K562 (cell line): ENCODE measurements at regions not wholly inside any gene's neighbourhood (a gene's known extent, or its start where the extent isn't known, plus 50 kb on each side); places are given as distances from the start of the nearest gene placed in this dataset.

Source experiments
- ATAC-seq: fragments of 200-7000 bp; cut with Tn5 transposase; 3 replicates; pipeline ENCODE4 v1.9.1; 2020; ENCODE audit warnings: moderate library complexity
- BruUV-seq: library from RNA; stranded (reverse); fragments of 400-500 nt; replicated peaks from 2 replicates; lab custom pipeline; 2021; lab: Mats Ljungman, UMichigan
- CTCF ChIA-PET: fragments of 300-600 bp; formaldehyde crosslinking; extraction: SDS; loops from one replicate; lab custom pipeline; 2021; ENCODE audit warnings: low intra/inter-chr PET ratio; lab: Yijun Ruan, JAX
- POLR2A ChIA-PET: fragments of 300-600, 350-650 bp; sonication (Branson Sonifier 250); formaldehyde crosslinking; extraction: SDS; loops from one replicate; lab custom pipeline; 2021; ENCODE audit warnings: antibody characterized with exemption, inconsistent platforms; lab: Yijun Ruan, JAX
- DNase-seq, 4 experiments: peaks; one replicate each; pipeline versions ENCODE4 v3.0.0 to v3.0.0-alpha.2; 2011 to 2018; ENCODE audit warnings: low spot score in 3 of 4, mixed read lengths in 3 of 4; ENCODE audit errors: extremely low read depth in 1 of 4
- FAIRE-seq: peaks from 2 replicates; lab custom pipeline; 2011; peaks lifted over from hg19 to GRCh38; lab: Jason Lieb, UNC
- H2AFZ ChIP-seq: 2 replicates; pipeline ENCODE4 v1.6.0; 2011; ENCODE audit warnings: low read depth, low read length, control low read depth, inconsistent platforms
- H3K27ac ChIP-seq: fragments of 200-600 bp; 3 replicates; pipeline ENCODE4 v1.8.0; 2011; ENCODE audit warnings: low read depth, mild to moderate bottlenecking, control low read depth, inconsistent platforms, low read length, moderate library complexity, mixed read lengths; ENCODE audit errors: extremely low read depth
- H3K27me3 ChIP-seq, 2 experiments: fragments of 300-600 bp in 1 of 2; 2 replicates in 1 of 2; 3 replicates in 1 of 2; pipeline versions ENCODE4 v1.6.0 to v1.8.0; 2011; ENCODE audit warnings: inconsistent platforms in 2 of 2, low read length in 2 of 2, mild to moderate bottlenecking in 1 of 2, mixed read lengths in 1 of 2, moderate library complexity in 1 of 2; ENCODE audit not compliant: control insufficient read depth in 2 of 2, insufficient read depth in 2 of 2
- H3K36me3 ChIP-seq: fragments of 300-600 bp; 3 replicates; pipeline ENCODE4 v1.8.0; 2011; ENCODE audit warnings: mild to moderate bottlenecking, low read length, inconsistent platforms; ENCODE audit not compliant: control insufficient read depth, insufficient read depth
- H3K4me1 ChIP-seq, 2 experiments: fragments of 200-600 bp in 1 of 2; replicated peaks in 1 of 2; 2 replicates in 1 of 2; 3 replicates in 1 of 2; pipeline versions ENCODE4 v1.5.1 to v1.8.0; 2011; ENCODE audit warnings: inconsistent platforms in 2 of 2, low read length in 2 of 2, mild to moderate bottlenecking in 1 of 2, mixed read lengths in 1 of 2, moderate library complexity in 1 of 2; ENCODE audit not compliant: control insufficient read depth in 2 of 2, insufficient read depth in 2 of 2
- H3K4me2 ChIP-seq: 2 replicates; pipeline ENCODE4 v1.6.1; 2011; ENCODE audit warnings: low read length, control low read depth, inconsistent platforms, mixed read lengths; ENCODE audit not compliant: insufficient read depth
- H3K4me3 ChIP-seq: fragments of 200-600 bp; sonication (generic), shearing (Covaris generic); 2 replicates; pipeline ENCODE4 v1.5.1; 2016; ENCODE audit warnings: control low read depth, inconsistent platforms
- H3K79me2 ChIP-seq: fragments of 200-600 bp; 3 replicates; pipeline ENCODE4 v1.8.0; 2011; ENCODE audit warnings: low read length, inconsistent platforms; ENCODE audit not compliant: control insufficient read depth, insufficient read depth
- H3K9ac ChIP-seq, 2 experiments: 2 replicates each; pipeline versions ENCODE4 v1.6.0 to v1.6.1; 2011; ENCODE audit warnings: low read depth in 2 of 2, low read length in 2 of 2, control low read depth in 1 of 2, inconsistent platforms in 1 of 2, mild to moderate bottlenecking in 1 of 2, mixed read lengths in 1 of 2; ENCODE audit not compliant: insufficient read depth in 1 of 2
- H3K9me1 ChIP-seq: one replicate; pipeline ENCODE4 v1.6.0; 2011; ENCODE audit warnings: inconsistent platforms, mild to moderate bottlenecking, low read length, moderate library complexity; ENCODE audit not compliant: control insufficient read depth, insufficient read depth
- H3K9me3 ChIP-seq: replicated peaks from 2 replicates; pipeline ENCODE4 v1.5.1; 2011; ENCODE audit warnings: low read depth, low read length, inconsistent platforms; ENCODE audit not compliant: control insufficient read depth, insufficient read depth
- H4K20me1 ChIP-seq: replicated peaks from 2 replicates; pipeline ENCODE4 v1.6.1; 2011; ENCODE audit warnings: low read length, inconsistent platforms, mixed read lengths; ENCODE audit not compliant: control insufficient read depth, insufficient read depth
- ARNT ChIP-seq, 2 experiments: fragments of 450-650 bp; IDR thresholded peaks; 2 replicates each; pipeline ENCODE4 v1.6.1; 2016; ENCODE audit warnings: mild to moderate bottlenecking in 1 of 2
- CBX2 ChIP-seq: fragments of 200-600 bp; sonication (generic); IDR thresholded peaks from one replicate; pipeline ENCODE4 v1.6.1; 2012; ENCODE audit warnings: mild to moderate bottlenecking, low read length, inconsistent platforms; ENCODE audit not compliant: insufficient read depth, poor library complexity, severe bottlenecking
- CHD1 ChIP-seq: fragments of 200-600 bp; sonication (generic); IDR thresholded peaks from one replicate; pipeline ENCODE4 v1.6.1; 2012; ENCODE audit warnings: mild to moderate bottlenecking, moderate library complexity, low read length, inconsistent platforms
- CHD4 ChIP-seq: fragments of 200-600 bp; sonication (generic); IDR thresholded peaks from 3 replicates; pipeline ENCODE4 v1.6.1; 2012; ENCODE audit warnings: low read depth, mild to moderate bottlenecking, mixed read lengths, low read length, inconsistent platforms; ENCODE audit not compliant: insufficient read depth, insufficient replicate concordance, poor library complexity, severe bottlenecking
- E2F8 ChIP-seq: fragments of 450-650 bp; IDR thresholded peaks from 2 replicates; pipeline ENCODE4 v1.7.1; 2018; ENCODE audit warnings: mild to moderate bottlenecking, low read depth; ENCODE audit not compliant: partially characterized antibody
- ESRRA ChIP-seq: fragments of 450-650 bp; IDR thresholded peaks from 2 replicates; pipeline ENCODE4 v1.6.1; 2014; ENCODE audit warnings: low read depth, mild to moderate bottlenecking, moderate library complexity, borderline replicate concordance
- FOXJ2 ChIP-seq: fragments of 200-800 bp; sonication (Bioruptor generic); IDR thresholded peaks from 2 replicates; pipeline ENCODE4 v1.6.1; 2016; ENCODE audit warnings: missing genetic modification characterization, missing compliant biosample characterization
- NFIC ChIP-seq: fragments of 450-650 bp; IDR thresholded peaks from 2 replicates; pipeline ENCODE4 v1.6.1; 2017; ENCODE audit warnings: mild to moderate bottlenecking, inconsistent platforms
- NONO ChIP-seq, 2 experiments: fragments of 200-400 bp in 1 of 2; fragments of 450-650 bp in 1 of 2; formaldehyde crosslinking in 1 of 2; IDR thresholded peaks; 2 replicates each; pipeline ENCODE4 v1.6.1; 2017; ENCODE audit warnings: low read depth in 2 of 2, mild to moderate bottlenecking in 2 of 2, moderate library complexity in 2 of 2, low read length in 1 of 2
- POLR2AphosphoS2 ChIP-seq: IDR thresholded peaks from 2 replicates; pipeline ENCODE4 v1.6.1; 2012; ENCODE audit warnings: low read length, improper control_type of control experiment
- TRIM24 ChIP-seq, 2 experiments: fragments of 450-650 bp; IDR thresholded peaks; 2 replicates each; pipeline ENCODE4 v1.6.1; 2016
- ZNF184 ChIP-seq: sonication (generic); formaldehyde crosslinking; IDR thresholded peaks from 2 replicates; pipeline ENCODE4 v1.5.0; 2020; ENCODE audit warnings: missing genetic modification reagents
- ZNF740 ChIP-seq, 3 experiments: fragments of 200-800 bp in 1 of 3; sonication (Bioruptor generic) in 1 of 3; sonication (generic) in 1 of 3; formaldehyde crosslinking in 1 of 3; IDR thresholded peaks; 2 replicates each; pipeline versions ENCODE4 v1.6.1 to v1.8.0; 2016 to 2022; ENCODE audit warnings: mild to moderate bottlenecking in 2 of 3, missing compliant biosample characterization in 2 of 3, missing genetic modification characterization in 2 of 3, missing genetic modification reagents in 1 of 3
- WGBS: fragments of 100-300 bp; shearing (Covaris generic); methylation state at CpG from one replicate; pipeline ENCODE4 v1.1.6; 2016; ENCODE audit warnings: low coverage, mixed read lengths; ENCODE audit not compliant: insufficient coverage; ENCODE audit errors: missing lambda C conversion rate; 5-methylcytosine and 5-hydroxymethylcytosine counted together
- in situ Hi-C: fragments of 300-500 bp; cut with MboI; formaldehyde crosslinking; loops from 4 replicates; pipeline ENCODE4 v1.15.0; 2018; ENCODE audit warnings: inconsistent platforms, mixed read lengths
- intact Hi-C: fragments of 100-400 bp; cut with micrococcal nuclease; formaldehyde crosslinking; loops from 2 replicates; pipeline ENCODE4 v1.14.2; 2022
- TF ChIP-seq, protein P1 (sequence below): fragments of 250-450 bp; sonication (Bioruptor Pico); IDR thresholded peaks from 2 replicates; pipeline ENCODE4 v1.9.0; 2021; ENCODE audit warnings: mild to moderate bottlenecking, inconsistent platforms
- TF ChIP-seq, protein P2 (sequence below): fragments of 450-650 bp; formaldehyde crosslinking; IDR thresholded peaks from 2 replicates; pipeline ENCODE4 v1.4.0; 2020; ENCODE audit warnings: mild to moderate bottlenecking, moderate library complexity

DNA sequence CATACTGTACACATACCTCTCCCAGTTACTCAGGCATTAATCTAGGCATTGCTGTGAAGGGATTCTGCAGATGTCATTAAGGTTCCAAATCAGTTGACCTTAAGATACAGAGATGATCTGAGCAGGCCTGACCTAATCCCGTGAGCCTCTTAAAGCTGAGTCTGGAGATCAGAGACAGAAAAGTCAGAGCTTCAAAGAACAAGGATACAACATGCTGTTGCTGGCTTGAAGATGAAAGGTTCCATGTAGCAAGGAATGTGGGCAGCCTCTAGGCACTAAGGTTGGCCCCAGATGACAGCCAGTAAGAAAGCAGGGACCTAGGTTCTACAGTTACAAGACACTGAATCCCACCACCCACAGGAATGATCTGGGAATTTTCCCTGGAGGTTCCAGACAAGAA is 81.1 kb downstream of the MAP1LC3B2 start:
- no peaks in the 10 kb centered on the region for H3K9me3 ChIP-seq
- CTCF ChIA-PET = no interaction called here
- FAIRE-seq = peak; percentile 56
- TF ChIP-seq ZNF740 (CRISPR knock-in tag; IDR thresholded peaks at IDR 0.05) = no peak
- no peak for TF ChIP-seq ZNF740 (tag; IDR thresholded peaks at IDR 0.05)
- no peak for TF ChIP-seq ARNT (IDR thresholded peaks at IDR 0.05)
- no peak for TF ChIP-seq TRIM24 (IDR thresholded peaks at IDR 0.05)
- TF ChIP-seq E2F8 = no peak
- TF ChIP-seq CHD4 = no peak
- TF ChIP-seq NONO (IDR thresholded peaks at IDR 0.05; ENCODE audit: low read depth in 2 of 2, low read length in 1 of 2) = no peak
- TF ChIP-seq, protein P1, sequence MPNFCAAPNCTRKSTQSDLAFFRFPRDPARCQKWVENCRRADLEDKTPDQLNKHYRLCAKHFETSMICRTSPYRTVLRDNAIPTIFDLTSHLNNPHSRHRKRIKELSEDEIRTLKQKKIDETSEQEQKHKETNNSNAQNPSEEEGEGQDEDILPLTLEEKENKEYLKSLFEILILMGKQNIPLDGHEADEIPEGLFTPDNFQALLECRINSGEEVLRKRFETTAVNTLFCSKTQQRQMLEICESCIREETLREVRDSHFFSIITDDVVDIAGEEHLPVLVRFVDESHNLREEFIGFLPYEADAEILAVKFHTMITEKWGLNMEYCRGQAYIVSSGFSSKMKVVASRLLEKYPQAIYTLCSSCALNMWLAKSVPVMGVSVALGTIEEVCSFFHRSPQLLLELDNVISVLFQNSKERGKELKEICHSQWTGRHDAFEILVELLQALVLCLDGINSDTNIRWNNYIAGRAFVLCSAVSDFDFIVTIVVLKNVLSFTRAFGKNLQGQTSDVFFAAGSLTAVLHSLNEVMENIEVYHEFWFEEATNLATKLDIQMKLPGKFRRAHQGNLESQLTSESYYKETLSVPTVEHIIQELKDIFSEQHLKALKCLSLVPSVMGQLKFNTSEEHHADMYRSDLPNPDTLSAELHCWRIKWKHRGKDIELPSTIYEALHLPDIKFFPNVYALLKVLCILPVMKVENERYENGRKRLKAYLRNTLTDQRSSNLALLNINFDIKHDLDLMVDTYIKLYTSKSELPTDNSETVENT (CRISPR knock-in tag) = no peak
- no peak for TF ChIP-seq POLR2AphosphoS2
- TF ChIP-seq ESRRA = no peak
- no peak for TF ChIP-seq CBX2
- no peak for TF ChIP-seq NFIC
- no peak for TF ChIP-seq ZNF184 (CRISPR knock-in tag)
- TF ChIP-seq CHD1 = no peak
- no peak for TF ChIP-seq FOXJ2 (tag)
- TF ChIP-seq, protein P2, sequence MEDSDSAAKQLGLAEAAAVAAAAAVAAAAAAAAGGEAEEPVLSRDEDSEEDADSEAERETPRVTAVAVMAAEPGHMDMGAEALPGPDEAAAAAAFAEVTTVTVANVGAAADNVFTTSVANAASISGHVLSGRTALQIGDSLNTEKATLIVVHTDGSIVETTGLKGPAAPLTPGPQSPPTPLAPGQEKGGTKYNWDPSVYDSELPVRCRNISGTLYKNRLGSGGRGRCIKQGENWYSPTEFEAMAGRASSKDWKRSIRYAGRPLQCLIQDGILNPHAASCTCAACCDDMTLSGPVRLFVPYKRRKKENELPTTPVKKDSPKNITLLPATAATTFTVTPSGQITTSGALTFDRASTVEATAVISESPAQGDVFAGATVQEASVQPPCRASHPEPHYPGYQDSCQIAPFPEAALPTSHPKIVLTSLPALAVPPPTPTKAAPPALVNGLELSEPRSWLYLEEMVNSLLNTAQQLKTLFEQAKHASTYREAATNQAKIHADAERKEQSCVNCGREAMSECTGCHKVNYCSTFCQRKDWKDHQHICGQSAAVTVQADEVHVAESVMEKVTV (CRISPR knock-in tag) = no peak

More for the DNA sequence above, 81.1 kb downstream of the MAP1LC3B2 start:
- H3K27ac ChIP-seq = no peak overlapping the region
- no peaks in the 10 kb centered on the region for H3K79me2 ChIP-seq
- H3K36me3 ChIP-seq = no peaks in the 10 kb centered on the region
- BruUV-seq = no TSS peak
- WGBS = 27% methylated on average over 1 of the region's 1 CpG
- no peak overlapping the region for H2AFZ ChIP-seq
- H3K4me1 ChIP-seq = no peaks in the 10 kb centered on the region
- H3K9ac ChIP-seq = no peak overlapping the region
- DNase-seq (no peak), ATAC-seq (no peak)
- no peak overlapping the region for H3K4me3 ChIP-seq
- no peaks in the 10 kb centered on the region for H4K20me1 ChIP-seq
- intact Hi-C loops = no loop called here
- H3K9me1 ChIP-seq = no peaks in the 10 kb centered on the region
- in situ Hi-C loops = no loop called here
- POLR2A ChIA-PET = interaction anchor here (0.7 to 1.0 kb wide), 2 partner anchors 10 to 254 kb away, joined by 3 read pairs; no protein-coding TSS in a partner anchor
- no peak overlapping the region for H3K4me2 ChIP-seq
- peaks cover 2 to 23% of the 10 kb centered on the region in 2 experiments; a peak in 4 of 5 replicates for H3K27me3 ChIP-seq
